ENCODE measurements at regions not wholly inside any gene's neighbourhood (a gene's known extent, or its start where the extent isn't known, plus 50 kb on each side); places are given as distances from the start of the nearest gene placed in this dataset.

DNA sequence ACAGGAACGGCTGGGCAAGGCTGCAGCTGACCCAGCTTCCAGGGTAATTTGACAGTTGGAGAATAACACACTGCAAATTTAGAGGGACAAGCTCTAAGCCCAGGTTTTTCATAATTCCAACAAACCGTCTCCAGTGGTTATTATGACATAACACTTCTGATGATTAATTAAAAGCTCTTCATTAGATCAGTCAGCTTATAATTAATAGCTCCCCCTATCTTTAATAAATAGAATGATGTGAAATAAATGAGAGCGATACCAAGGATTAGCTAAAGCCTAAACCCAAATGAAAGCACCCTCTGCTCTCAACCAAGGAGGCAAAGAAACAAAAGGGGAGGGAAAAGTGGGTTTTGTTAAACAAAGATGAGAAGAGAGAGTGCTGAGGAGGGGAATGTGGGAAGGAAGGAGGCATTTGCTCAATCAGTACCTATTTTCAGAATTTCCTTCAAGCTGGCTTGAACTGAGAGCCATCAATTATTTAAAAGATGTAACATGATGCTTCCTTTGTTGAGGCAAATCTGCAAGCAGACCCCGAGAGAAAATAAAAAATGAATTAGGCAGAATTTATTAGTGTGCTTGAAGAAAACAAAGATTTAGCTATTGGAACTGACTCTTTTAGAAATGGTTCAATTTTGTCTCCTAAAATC is 221.8 kb upstream of the ESRRG start:
- Histone ChIP-seq H3K27me3 (ENCODE audit: control insufficient read depth, insufficient read depth, low read length) (no peaks in the 10 kb centered on the region), H3K9me3 (replicated peaks; ENCODE audit: low read length) (no peaks in the 10 kb centered on the region), H3K4me2 (ENCODE audit: low read length) (no peak overlapping the region), H3K4me1 (ENCODE audit: control insufficient read depth, insufficient read depth, low read length) (no peaks in the 10 kb centered on the region), H3K36me3 (ENCODE audit: insufficient read depth, low read length) (no peaks in the 10 kb centered on the region), H3K9ac (ENCODE audit: low read depth, low read length) (no peak overlapping the region), H3K4me3 (ENCODE audit: low read length) (no peak overlapping the region)

DNA sequence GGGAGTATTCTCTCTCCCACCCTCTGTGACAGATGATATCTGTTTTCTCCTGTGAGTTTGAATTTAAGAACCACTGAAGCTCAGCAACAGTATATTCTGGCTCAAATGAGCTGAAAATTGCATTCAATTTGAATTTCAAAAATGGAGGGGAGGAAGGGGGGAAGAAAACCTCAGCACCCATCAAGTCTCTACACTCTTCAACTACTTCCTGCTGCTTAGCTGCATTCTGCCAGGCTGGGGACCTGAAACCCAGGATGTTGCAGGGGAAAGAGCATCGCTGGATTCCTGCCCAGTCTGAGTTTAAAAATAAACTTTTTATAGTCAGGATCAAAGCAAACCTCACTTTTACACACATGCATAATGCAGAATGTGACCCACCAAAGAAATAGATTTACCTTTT is 214.3 kb upstream of the ESRRG start:
- Histone ChIP-seq H3K9me3 (replicated peaks; ENCODE audit: low read length) (no peaks in the 10 kb centered on the region), H3K9ac (ENCODE audit: low read depth, low read length) (no peak overlapping the region)

DNA sequence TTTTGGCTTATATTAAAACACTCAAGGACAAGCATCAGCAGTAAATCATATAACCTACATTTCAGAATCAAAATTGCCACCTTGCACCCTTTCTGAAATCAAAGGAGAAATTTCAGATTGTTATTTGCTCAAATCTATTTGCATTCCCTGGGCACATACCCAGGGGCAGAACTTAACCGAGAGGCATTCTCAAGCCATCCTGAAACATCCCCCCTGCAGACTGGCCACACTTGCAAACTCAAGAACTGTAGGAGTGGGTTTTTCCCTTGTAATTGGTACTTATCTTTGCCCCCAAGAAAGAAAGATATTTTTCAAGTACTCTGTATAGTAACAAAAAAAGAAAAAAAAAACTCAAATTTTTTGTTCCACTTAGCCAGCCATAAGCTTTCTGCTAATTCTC is 213.6 kb upstream of the ESRRG start:
- no peaks in the 10 kb centered on the region for H3K4me1 ChIP-seq (ENCODE audit: control insufficient read depth, insufficient read depth, low read length)

More for the DNA sequence above, 214.3 kb upstream of the ESRRG start:
- Histone ChIP-seq H3K4me2 (ENCODE audit: low read length) (no peak overlapping the region), H3K4me3 (ENCODE audit: low read length) (no peak overlapping the region), H3K27me3 (ENCODE audit: control insufficient read depth, insufficient read depth, low read length) (no peaks in the 10 kb centered on the region), H3K36me3 (ENCODE audit: insufficient read depth, low read length) (no peaks in the 10 kb centered on the region), H3K4me1 (ENCODE audit: control insufficient read depth, insufficient read depth, low read length) (no peaks in the 10 kb centered on the region)

DNA sequence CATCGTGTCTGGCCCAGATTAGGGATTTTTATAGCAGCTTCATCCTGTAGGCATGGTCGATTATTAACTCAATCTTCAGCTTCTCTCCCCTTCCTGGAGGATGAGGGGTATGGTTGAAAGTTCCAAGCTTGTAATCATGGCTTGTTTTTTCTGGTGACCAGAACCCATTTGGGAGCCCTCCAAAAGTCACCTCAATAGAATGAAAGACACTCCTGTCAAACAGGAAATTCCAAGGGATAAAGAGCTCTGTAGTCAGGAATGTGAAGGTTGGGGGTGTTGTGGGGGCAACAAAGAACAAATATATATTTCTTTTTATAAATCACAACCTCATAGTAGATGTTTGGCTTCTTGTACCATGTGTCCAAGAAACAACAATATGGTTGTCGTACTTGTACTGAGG is 212.7 kb upstream of the ESRRG start:
- Histone ChIP-seq H3K4me2 (ENCODE audit: low read length) (no peak overlapping the region), H3K36me3 (ENCODE audit: insufficient read depth, low read length) (no peaks in the 10 kb centered on the region), H3K27me3 (ENCODE audit: control insufficient read depth, insufficient read depth, low read length) (no peaks in the 10 kb centered on the region), H3K9ac (ENCODE audit: low read depth, low read length) (no peak overlapping the region), H3K9me3 (replicated peaks; ENCODE audit: low read length) (no peaks in the 10 kb centered on the region), H3K4me3 (ENCODE audit: low read length) (no peak overlapping the region), H3K4me1 (ENCODE audit: control insufficient read depth, insufficient read depth, low read length) (no peaks in the 10 kb centered on the region)

More for the DNA sequence above, 213.6 kb upstream of the ESRRG start:
- Histone ChIP-seq H3K36me3 (ENCODE audit: insufficient read depth, low read length) (no peaks in the 10 kb centered on the region), H3K9ac (ENCODE audit: low read depth, low read length) (no peak overlapping the region), H3K4me3 (ENCODE audit: low read length) (no peak overlapping the region), H3K9me3 (replicated peaks; ENCODE audit: low read length) (no peaks in the 10 kb centered on the region), H3K4me2 (ENCODE audit: low read length) (no peak overlapping the region), H3K27me3 (ENCODE audit: control insufficient read depth, insufficient read depth, low read length) (no peaks in the 10 kb centered on the region)

DNA sequence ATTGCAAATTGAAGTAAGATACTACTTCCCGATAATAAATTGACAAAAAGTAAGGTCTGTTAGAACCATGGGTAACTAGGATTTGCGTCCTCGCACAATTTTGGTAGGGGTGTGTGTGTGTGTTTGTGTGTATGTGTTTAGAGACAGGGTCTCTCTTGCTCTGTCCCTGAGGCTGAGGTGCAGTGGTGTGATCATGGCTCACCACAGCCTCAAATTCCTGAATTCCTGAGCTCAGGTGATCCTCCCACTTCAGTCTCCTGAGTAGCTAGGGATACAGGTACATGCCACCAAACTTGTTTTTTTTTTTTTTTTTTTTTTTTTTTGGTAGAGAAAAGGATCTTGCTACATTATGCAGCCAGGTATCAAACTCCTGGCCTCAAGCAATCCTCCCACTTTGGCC is 209.2 kb upstream of the ESRRG start:
- Histone ChIP-seq H3K27me3 (ENCODE audit: control insufficient read depth, insufficient read depth, low read length) (no peaks in the 10 kb centered on the region), H3K9ac (ENCODE audit: low read depth, low read length) (no peak overlapping the region), H3K9me3 (replicated peaks; ENCODE audit: low read length) (no peaks in the 10 kb centered on the region), H3K4me2 (ENCODE audit: low read length) (no peak overlapping the region), H3K4me3 (ENCODE audit: low read length) (no peak overlapping the region), H3K4me1 (ENCODE audit: control insufficient read depth, insufficient read depth, low read length) (peaks cover 12% of the 10 kb centered on the region), H3K36me3 (ENCODE audit: insufficient read depth, low read length) (no peaks in the 10 kb centered on the region)

DNA sequence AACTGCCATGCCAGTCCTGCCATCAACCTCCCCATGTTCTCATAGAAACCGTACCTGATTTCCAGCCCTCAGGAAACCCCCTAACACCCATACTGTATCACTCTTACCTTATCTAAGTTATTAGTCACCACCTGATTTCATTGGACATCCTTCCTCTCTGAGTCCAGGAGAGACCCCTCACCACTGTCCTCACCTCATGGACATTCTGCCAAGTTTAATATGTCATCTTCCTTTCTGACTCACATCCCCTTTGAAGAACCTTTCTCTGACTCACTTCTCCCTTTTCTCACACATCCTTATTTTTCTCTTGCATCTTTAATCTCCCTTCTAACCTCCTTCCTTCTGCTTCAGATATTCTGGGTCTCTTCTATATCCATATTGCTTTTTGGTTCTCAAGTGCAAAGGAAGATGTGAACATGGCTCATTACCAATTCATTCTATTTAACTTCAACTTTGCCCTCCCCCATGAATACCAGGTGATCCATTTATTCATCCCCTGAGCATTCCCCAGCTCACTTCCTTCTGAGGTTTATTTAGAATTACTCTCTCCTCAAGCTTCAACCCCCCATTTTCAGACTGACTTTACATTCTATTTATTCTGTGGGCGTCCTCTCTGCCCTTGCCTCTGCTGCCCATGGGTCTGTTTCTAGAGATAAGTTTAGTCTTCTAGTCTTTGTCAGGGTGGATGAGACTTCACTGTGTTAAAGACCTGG is 206.8 kb upstream of the ESRRG start:
- Histone ChIP-seq H3K9me3 (replicated peaks; ENCODE audit: low read length) (no peaks in the 10 kb centered on the region), H3K4me2 (ENCODE audit: low read length) (no peak overlapping the region), H3K36me3 (ENCODE audit: insufficient read depth, low read length) (no peaks in the 10 kb centered on the region), H3K4me1 (ENCODE audit: control insufficient read depth, insufficient read depth, low read length) (peaks cover 12% of the 10 kb centered on the region), H3K4me3 (ENCODE audit: low read length) (no peak overlapping the region), H3K27me3 (ENCODE audit: control insufficient read depth, insufficient read depth, low read length) (no peaks in the 10 kb centered on the region), H3K9ac (ENCODE audit: low read depth, low read length) (no peak overlapping the region)

DNA sequence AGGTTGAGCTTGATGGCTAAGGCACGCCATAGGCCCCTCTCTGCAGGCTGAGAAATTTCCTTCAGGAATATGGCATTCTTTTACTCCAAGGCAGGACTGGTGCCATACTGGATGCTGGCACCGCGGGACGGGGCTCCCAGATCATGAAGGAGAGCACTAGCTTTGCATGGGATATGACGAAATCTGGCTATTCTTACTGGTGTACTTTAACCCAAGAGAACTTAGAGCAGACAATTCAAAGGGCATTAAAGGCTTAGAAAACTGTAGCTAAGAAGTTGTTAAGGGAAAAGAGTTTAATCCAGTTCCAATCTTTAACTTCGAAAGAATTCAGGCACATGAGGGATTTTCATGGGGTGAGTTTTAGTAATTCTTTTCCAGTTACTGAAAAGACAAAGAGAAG is 204.4 kb upstream of the ESRRG start:
- H3K4me2 ChIP-seq (ENCODE audit: low read length), result no peak overlapping the region
- H3K27me3 ChIP-seq (ENCODE audit: control insufficient read depth, insufficient read depth, low read length), result no peaks in the 10 kb centered on the region
- no peak overlapping the region for H3K4me3 ChIP-seq (ENCODE audit: low read length)
- peaks cover 12% of the 10 kb centered on the region for H3K4me1 ChIP-seq (ENCODE audit: control insufficient read depth, insufficient read depth, low read length)
- H3K9ac ChIP-seq (ENCODE audit: low read depth, low read length), result no peak overlapping the region
- no peaks in the 10 kb centered on the region for H3K36me3 ChIP-seq (ENCODE audit: insufficient read depth, low read length)
- H3K9me3 ChIP-seq (replicated peaks; ENCODE audit: low read length), result no peaks in the 10 kb centered on the region

DNA sequence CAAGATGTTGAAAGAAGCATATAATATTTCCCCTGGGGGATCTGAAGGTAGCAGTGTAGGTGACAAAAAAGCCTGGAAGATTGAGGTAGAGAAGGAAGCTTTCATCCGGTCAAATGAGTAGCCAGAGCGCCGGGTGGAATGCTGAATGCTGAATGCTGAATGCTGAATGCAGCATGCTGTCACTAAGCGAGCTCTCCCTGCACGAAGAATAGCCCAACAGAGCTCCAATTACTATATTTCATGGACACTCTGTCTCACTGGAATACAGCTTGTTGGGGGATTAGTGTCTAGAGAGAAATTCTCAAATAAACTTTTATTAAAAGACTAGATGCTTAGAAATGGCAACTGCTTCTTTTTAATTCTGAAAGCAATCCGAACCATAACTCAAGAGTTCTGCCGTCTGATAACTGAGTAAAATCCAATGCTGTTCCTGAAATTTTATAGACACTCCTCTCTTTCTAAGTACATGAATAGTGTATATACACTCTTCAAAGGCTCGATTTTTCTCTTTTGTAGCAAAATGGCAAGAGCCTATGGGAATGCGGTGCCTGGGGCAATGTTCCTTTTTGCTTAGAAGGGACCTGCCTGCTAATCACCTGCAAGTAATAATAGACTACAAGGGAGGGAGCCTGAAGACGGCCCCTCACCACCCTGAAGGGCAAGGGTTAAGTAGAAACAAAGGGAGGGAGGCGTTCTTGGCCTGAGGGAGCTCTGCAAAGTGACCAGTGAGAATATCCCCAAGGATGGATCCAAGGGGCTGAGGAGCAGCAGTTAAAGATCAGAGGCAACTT is 203.7 kb upstream of the ESRRG start:
- no peaks in the 10 kb centered on the region for H3K36me3 ChIP-seq (ENCODE audit: insufficient read depth, low read length)
- no peak overlapping the region for H3K4me2 ChIP-seq (ENCODE audit: low read length)
- no peak overlapping the region for H3K9ac ChIP-seq (ENCODE audit: low read depth, low read length)
- peaks cover 12% of the 10 kb centered on the region for H3K4me1 ChIP-seq (ENCODE audit: control insufficient read depth, insufficient read depth, low read length)
- H3K27me3 ChIP-seq (ENCODE audit: control insufficient read depth, insufficient read depth, low read length), result no peaks in the 10 kb centered on the region
- no peaks in the 10 kb centered on the region for H3K9me3 ChIP-seq (replicated peaks; ENCODE audit: low read length)
- H3K4me3 ChIP-seq (ENCODE audit: low read length), result no peak overlapping the region

DNA sequence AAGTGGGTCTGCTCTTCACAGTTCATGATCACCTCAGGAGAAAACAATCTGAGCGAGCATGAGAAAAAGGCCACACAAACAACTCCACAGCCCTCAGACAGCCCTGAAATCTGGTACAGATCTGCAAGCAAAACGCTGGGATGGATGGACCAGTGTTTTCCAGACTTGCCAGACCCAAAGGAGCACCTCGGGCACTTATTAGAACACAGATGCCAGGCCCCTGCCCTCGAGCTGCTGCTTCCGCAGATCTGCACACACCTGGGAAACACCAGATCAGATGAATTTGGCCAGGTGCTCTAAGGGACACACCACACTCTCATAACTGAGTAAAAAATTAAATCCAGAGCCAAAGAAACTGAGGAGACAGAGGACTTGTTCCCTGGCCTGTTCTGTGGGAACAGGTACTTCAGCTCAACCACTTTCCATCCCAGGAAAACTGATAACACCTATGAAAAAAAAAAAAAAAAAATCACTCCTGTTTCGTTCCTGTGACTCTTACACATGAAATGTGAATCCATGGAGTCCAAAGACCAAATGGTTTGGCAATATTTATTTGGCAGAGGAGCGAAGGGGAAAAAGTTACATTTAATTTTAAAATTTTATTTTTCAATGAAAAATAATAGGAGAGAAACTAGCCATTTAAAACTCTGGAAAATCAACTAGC is 202.9 kb upstream of the ESRRG start:
- Histone ChIP-seq H3K9me3 (replicated peaks; ENCODE audit: low read length) (no peaks in the 10 kb centered on the region), H3K4me3 (ENCODE audit: low read length) (no peak overlapping the region), H3K9ac (ENCODE audit: low read depth, low read length) (no peak overlapping the region), H3K4me1 (ENCODE audit: control insufficient read depth, insufficient read depth, low read length) (peaks cover 12% of the 10 kb centered on the region), H3K36me3 (ENCODE audit: insufficient read depth, low read length) (no peaks in the 10 kb centered on the region), H3K27me3 (ENCODE audit: control insufficient read depth, insufficient read depth, low read length) (no peaks in the 10 kb centered on the region), H3K4me2 (ENCODE audit: low read length) (no peak overlapping the region)

DNA sequence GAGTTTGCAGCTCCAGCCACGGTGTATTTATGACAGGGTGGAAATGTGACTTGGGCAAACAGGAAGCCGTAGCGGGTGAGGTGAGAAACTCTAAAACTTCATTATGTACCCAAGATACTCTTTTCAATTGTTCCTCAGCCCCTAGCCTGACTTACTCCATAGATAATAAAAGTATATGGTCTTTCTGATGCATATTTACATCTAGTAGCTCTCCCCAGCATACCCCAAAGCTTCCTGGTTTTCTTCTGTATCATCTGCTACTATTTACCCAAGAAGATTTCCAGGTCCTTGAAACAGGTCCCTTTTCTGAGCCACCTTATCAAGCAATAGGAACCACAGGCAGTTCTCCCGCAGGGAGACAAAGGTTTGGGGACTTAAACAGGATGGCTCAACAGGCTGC is 201.5 kb upstream of the ESRRG start:
- H3K4me3 ChIP-seq (ENCODE audit: low read length), result no peak overlapping the region
- no peak overlapping the region for H3K9ac ChIP-seq (ENCODE audit: low read depth, low read length)
- no peaks in the 10 kb centered on the region for H3K27me3 ChIP-seq (ENCODE audit: control insufficient read depth, insufficient read depth, low read length)
- peaks cover under 1% of the 10 kb centered on the region for H3K4me1 ChIP-seq (ENCODE audit: control insufficient read depth, insufficient read depth, low read length)
- no peak overlapping the region for H3K4me2 ChIP-seq (ENCODE audit: low read length)
- H3K36me3 ChIP-seq (ENCODE audit: insufficient read depth, low read length), result no peaks in the 10 kb centered on the region
- H3K9me3 ChIP-seq (replicated peaks; ENCODE audit: low read length), result no peaks in the 10 kb centered on the region

DNA sequence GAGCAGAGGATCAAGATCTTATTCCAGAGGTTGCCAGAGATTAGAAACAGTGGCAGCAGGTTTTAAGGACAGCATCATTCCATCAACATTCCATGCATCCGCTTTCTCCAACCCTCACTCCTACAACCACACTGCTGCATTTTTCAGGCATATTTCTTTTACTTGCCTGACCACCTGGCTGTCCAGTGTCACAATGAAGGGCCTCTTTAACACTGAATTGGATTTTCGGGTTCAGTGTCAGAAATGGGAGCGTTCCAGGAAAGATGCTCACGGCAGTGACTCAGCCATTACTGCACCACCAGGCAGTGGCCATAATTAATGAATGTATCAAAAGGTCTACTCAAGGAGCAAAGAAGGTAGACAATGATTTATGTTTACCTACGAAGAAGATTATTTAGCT is 200.4 kb upstream of the ESRRG start:
- no peak overlapping the region for H3K9ac ChIP-seq (ENCODE audit: low read depth, low read length)
- no peak overlapping the region for H3K4me3 ChIP-seq (ENCODE audit: low read length)
- no peaks in the 10 kb centered on the region for H3K4me1 ChIP-seq (ENCODE audit: control insufficient read depth, insufficient read depth, low read length)
- H3K4me2 ChIP-seq (ENCODE audit: low read length), result no peak overlapping the region
- no peaks in the 10 kb centered on the region for H3K9me3 ChIP-seq (replicated peaks; ENCODE audit: low read length)
- no peaks in the 10 kb centered on the region for H3K36me3 ChIP-seq (ENCODE audit: insufficient read depth, low read length)
- H3K27me3 ChIP-seq (ENCODE audit: control insufficient read depth, insufficient read depth, low read length), result no peaks in the 10 kb centered on the region

All from skeletal muscle satellite cell (primary cell).